ENCODE measurements at regions not wholly inside any gene's neighbourhood (a gene's known extent, or its start where the extent isn't known, plus 50 kb on each side); places are given as distances from the start of the nearest gene placed in this dataset.

DNA sequence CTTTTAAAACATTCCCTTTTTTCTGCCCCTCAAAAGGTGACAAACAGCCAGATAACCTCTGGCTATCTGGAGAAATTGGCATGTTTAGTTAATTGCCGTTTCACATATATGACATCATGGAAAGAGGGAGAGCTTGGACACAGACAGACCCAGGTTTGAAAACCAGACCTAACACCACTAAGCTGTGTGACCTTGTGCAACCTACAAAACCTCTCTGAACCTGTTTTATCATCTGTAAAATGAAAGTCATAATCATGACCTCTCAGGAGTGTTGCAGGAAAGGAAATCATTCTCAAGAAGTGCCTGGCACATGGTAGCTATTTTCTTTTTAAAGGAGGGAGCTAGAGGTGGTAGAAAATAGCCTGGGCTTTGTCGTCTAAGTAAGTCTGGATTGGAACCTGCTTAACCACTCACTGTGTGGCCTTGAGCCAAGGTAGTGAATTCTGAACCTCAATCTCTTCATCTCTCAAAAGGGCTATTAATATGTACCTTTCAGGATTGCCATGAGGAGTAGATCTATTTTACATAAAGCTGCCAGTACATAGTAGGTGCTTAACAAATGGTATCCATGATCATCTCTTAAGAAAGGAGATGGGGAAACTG is 363.5 kb downstream of the BCOR start:
- DNase-seq (ENCODE audit: low read depth, low spot score): no peak
- TF ChIP-seq, protein P1, sequence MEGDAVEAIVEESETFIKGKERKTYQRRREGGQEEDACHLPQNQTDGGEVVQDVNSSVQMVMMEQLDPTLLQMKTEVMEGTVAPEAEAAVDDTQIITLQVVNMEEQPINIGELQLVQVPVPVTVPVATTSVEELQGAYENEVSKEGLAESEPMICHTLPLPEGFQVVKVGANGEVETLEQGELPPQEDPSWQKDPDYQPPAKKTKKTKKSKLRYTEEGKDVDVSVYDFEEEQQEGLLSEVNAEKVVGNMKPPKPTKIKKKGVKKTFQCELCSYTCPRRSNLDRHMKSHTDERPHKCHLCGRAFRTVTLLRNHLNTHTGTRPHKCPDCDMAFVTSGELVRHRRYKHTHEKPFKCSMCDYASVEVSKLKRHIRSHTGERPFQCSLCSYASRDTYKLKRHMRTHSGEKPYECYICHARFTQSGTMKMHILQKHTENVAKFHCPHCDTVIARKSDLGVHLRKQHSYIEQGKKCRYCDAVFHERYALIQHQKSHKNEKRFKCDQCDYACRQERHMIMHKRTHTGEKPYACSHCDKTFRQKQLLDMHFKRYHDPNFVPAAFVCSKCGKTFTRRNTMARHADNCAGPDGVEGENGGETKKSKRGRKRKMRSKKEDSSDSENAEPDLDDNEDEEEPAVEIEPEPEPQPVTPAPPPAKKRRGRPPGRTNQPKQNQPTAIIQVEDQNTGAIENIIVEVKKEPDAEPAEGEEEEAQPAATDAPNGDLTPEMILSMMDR (IDR thresholded peaks at IDR 0.05; ENCODE audit: low read depth, low read length): no peak

DNA sequence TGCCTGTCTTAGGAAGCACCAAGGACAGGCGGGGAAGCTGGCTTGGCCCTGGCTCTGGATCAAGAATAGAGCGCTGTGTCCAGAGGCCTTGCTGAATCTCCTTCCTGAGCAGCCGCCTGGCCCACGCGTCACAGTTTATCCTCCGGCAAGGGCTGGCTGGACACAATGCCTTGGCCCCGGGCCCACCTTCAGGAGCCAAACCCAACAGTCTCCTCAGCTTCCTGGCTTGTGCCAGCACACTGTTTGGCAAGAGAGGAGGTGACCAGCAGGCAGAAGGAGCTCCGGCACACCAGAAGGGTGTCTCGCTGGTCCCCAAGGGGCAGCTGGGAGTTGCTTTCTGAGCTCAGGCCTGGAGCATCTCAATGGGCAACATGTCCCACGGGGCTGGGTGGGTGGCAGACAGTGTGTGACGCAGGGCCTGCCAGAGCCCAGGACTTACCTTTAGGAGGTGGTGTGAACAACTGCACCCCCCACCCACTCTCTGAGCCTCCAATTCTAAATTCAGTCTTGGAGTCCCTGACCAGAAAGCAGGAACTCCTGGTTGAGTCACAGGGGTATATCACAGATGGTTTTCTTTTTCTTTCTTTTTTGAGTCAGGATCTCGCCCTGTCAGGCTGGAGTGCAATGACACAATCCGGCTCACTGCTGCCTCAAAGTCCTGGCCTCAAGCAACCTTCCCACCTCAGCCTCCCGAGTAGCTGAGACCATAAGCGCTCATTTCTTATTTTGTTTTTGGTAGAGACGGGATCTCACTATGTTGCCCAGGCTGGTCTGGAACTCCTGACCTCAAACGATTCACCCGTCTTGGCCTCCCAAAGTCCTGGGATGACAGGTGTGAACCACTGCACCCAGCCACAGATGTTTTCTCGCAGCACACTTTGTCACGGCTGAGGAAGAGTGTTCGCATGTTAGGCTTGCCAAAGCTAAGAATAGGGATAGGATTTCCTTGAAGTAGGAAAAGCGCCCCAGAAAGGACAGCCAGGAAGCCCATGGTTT is 361.2 kb downstream of the BCOR start:
- peak; percentile 80 for DNase-seq (ENCODE audit: low read depth, low spot score)
- in situ Hi-C loops (cut with HindIII; ENCODE audit: low sequenced_read_pairs): no loop called here
- TF ChIP-seq, protein P1 (IDR thresholded peaks at IDR 0.05; ENCODE audit: low read depth, low read length): no peak
- no peak overlapping the region for H3K4me3 ChIP-seq (ENCODE audit: low read depth, low read length)

More for the DNA sequence above, 363.5 kb downstream of the BCOR start:
- in situ Hi-C loops (cut with HindIII; ENCODE audit: low sequenced_read_pairs): no loop called here
- no peak overlapping the region for H3K4me3 ChIP-seq (ENCODE audit: low read depth, low read length)

GRCh38 chrX:39739585-39739984 is 358.2 kb downstream of the BCOR start:
- no peak for DNase-seq (ENCODE audit: low read depth, low spot score)
- in situ Hi-C loops (cut with HindIII; ENCODE audit: low sequenced_read_pairs): no loop called here
- TF ChIP-seq, protein P1 (IDR thresholded peaks at IDR 0.05; ENCODE audit: low read depth, low read length): no peak
- H3K4me3 ChIP-seq (ENCODE audit: low read depth, low read length): no peak overlapping the region

DNA sequence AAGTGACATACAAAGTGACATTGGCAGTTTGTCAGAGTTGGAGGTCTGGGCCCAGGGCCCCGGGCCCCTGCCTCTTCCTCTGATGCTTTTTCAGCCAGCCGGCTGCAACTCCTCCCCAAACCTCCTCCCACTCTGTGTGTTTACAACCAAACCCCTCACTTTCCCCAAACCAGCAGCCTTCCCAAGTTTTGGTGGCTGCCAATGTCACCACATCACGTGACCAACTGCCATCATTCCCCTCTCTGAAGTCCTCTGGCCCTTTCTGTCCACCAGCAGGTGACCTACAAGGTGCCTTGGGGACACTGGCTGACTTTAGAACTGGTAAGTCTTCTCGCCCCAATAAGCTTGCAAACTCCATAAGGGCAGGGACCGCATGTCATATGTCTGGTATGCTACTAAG is 357.7 kb downstream of the BCOR start:
- no peak for DNase-seq (ENCODE audit: low read depth, low spot score)
- TF ChIP-seq, protein P1 (IDR thresholded peaks at IDR 0.05; ENCODE audit: low read depth, low read length): no peak
- no peak overlapping the region for H3K4me3 ChIP-seq (ENCODE audit: low read depth, low read length)
- in situ Hi-C loops (cut with HindIII; ENCODE audit: low sequenced_read_pairs): no loop called here

DNA sequence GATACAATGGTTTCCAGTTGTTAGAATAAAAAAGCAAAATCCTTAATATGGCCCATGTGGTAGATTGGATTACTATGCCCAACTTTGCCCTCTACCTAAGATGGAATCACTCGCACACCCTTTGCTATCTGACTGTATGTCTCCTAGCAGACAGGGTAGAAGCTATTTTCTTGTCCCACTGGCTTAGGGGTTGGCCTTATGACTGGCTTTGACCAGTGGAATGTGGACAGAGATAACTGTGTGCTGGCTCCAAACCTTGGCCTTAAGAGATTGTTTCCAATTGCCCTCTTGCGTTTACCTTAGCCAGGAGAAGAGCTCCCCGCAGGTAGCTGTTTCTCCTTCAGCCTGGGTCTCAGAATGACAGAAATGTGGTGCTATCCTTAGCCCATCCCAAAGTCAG is 355.9 kb downstream of the BCOR start:
- in situ Hi-C loops (cut with HindIII; ENCODE audit: low sequenced_read_pairs): no loop called here
- H3K4me3 ChIP-seq (ENCODE audit: low read depth, low read length): no peak overlapping the region
- TF ChIP-seq, protein P1 (IDR thresholded peaks at IDR 0.05; ENCODE audit: low read depth, low read length): no peak
- DNase-seq (ENCODE audit: low read depth, low spot score): no peak

DNA sequence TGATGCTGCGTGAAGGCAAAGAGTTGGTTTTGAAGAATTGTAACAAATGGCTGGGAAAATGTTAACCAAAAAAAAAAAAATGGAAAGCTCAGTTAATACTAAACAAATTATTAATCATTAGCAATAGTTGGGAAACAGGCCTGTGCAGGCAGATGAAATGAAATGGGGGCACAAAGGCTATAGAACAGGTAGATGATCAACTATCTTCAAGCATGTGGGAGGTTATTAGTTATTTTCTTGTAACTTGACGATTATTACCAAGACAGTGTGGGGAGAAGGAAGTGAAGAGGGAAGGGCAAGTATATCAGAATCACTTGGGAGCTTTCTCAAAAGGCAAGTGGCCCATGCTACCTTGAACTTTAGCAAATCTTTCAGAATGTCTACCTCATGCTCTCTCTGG is 351.9 kb downstream of the BCOR start:
- TF ChIP-seq, protein P1 (IDR thresholded peaks at IDR 0.05; ENCODE audit: low read depth, low read length): no peak
- H3K4me3 ChIP-seq (ENCODE audit: low read depth, low read length): no peak overlapping the region
- DNase-seq (ENCODE audit: low read depth, low spot score): no peak
- in situ Hi-C loops (cut with HindIII; ENCODE audit: low sequenced_read_pairs): no loop called here
